HCT116 (cell line): ENCODE measurements at regions not wholly inside any gene's neighbourhood (a gene's known extent, or its start where the extent isn't known, plus 50 kb on each side); places are given as distances from the start of the nearest gene placed in this dataset.

Source experiments
- ATAC-seq: fragments of 200-7000 bp; cut with Tn5 transposase; 2 replicates; pipeline ENCODE4 v1.9.1; 2020; ENCODE audit warnings: mild to moderate bottlenecking, moderate library complexity
- BruUV-seq: library from RNA; stranded (reverse); fragments of 400-500 nt; replicated peaks from 2 replicates; lab custom pipeline; 2021; lab: Mats Ljungman, UMichigan
- CTCF ChIA-PET: fragments of 300-600 bp; sonication (Branson Sonifier 250); formaldehyde crosslinking; loops from one replicate; lab custom pipeline; 2021; ENCODE audit warnings: antibody characterized with exemption; lab: Charles Lee
- POLR2A ChIA-PET: fragments of 300-600, 350-600 bp; sonication (Branson Sonifier 250); formaldehyde crosslinking; loops from one replicate; lab custom pipeline; 2021; ENCODE audit warnings: antibody characterized with exemption; lab: Charles Lee
- RAD21 ChIA-PET, 2 experiments: fragments of 300-600 bp; sonication (Branson Sonifier 250); formaldehyde crosslinking; loops; one replicate each; lab custom pipeline; 2023; ENCODE audit warnings: low total read pairs in 2 of 2; ENCODE audit not compliant: uncharacterized antibody in 2 of 2, unreplicated experiment in 2 of 2, low non-redundant PET in 1 of 2; lab: Charles Lee
- DNase-seq: peaks from one replicate; pipeline ENCODE4 v3.0.0-alpha.2; 2010; ENCODE audit warnings: low read depth, low spot score
- H2AFZ ChIP-seq: fragments of 200-600 bp; shearing (Covaris generic), sonication (generic); 2 replicates; pipeline ENCODE4 v1.6.1; 2017; ENCODE audit warnings: low read depth, mixed run types, mixed read lengths, antibody characterized with exemption, low read length; ENCODE audit not compliant: poor library complexity, severe bottlenecking
- H3K27ac ChIP-seq: 2 replicates; pipeline ENCODE4 v1.5.1; 2012; ENCODE audit warnings: low read depth, low read length
- H3K27me3 ChIP-seq: fragments of 200-600 bp; sonication (generic); 2 replicates; pipeline ENCODE4 v1.6.1; 2016; ENCODE audit warnings: mixed run types, low read length, mixed read lengths; ENCODE audit not compliant: insufficient read depth
- H3K36me3 ChIP-seq, 2 experiments: fragments of 200-500 bp in 1 of 2; fragments of 200-600 bp in 1 of 2; sonication (Bioruptor generic) in 1 of 2; sonication (generic) in 1 of 2; 2 replicates each; pipeline versions ENCODE4 v1.5.1 to v1.6.1; 2014 to 2016; ENCODE audit warnings: low read length in 2 of 2, inconsistent platforms in 1 of 2, mixed read lengths in 1 of 2, mixed run types in 1 of 2; ENCODE audit not compliant: insufficient read depth in 2 of 2, control insufficient read depth in 1 of 2
- H3K4me1 ChIP-seq, 2 experiments: fragments of 200-600 bp in 1 of 2; sonication (generic) in 1 of 2; 2 replicates each; pipeline versions ENCODE4 v1.5.1 to v1.6.1; 2012 to 2017; ENCODE audit warnings: low read length in 2 of 2, inconsistent platforms in 1 of 2, mild to moderate bottlenecking in 1 of 2, mixed read lengths in 1 of 2, mixed run types in 1 of 2, moderate library complexity in 1 of 2; ENCODE audit not compliant: insufficient read depth in 2 of 2, control insufficient read depth in 1 of 2
- H3K4me2 ChIP-seq: fragments of 200-600 bp; sonication (generic); 2 replicates; pipeline ENCODE4 v1.6.1; 2017; ENCODE audit warnings: mixed run types, low read length, mixed read lengths
- H3K4me3 ChIP-seq, 2 experiments: fragments of 200-600 bp in 1 of 2; sonication (generic) in 1 of 2; replicated peaks in 1 of 2; 2 replicates each; pipeline ENCODE4 v1.5.1; 2011 to 2016; ENCODE audit warnings: low read length in 2 of 2, control low read depth in 1 of 2, low read depth in 1 of 2, mild to moderate bottlenecking in 1 of 2, mixed read lengths in 1 of 2, mixed run types in 1 of 2
- H3K79me2 ChIP-seq: fragments of 200-600 bp; sonication (generic); 2 replicates; pipeline ENCODE4 v1.6.1; 2017; ENCODE audit warnings: mild to moderate bottlenecking, mixed run types, low read length, moderate library complexity, mixed read lengths; ENCODE audit not compliant: insufficient read depth
- H3K9ac ChIP-seq: fragments of 200-600 bp; sonication (generic); 2 replicates; pipeline ENCODE4 v1.6.1; 2016; ENCODE audit warnings: low read length, mixed read lengths
- H3K9me2 ChIP-seq: fragments of 200-600 bp; sonication (generic), shearing (Covaris generic); 2 replicates; pipeline ENCODE4 v1.6.1; 2017; ENCODE audit warnings: mixed run types, mild to moderate bottlenecking, moderate library complexity; ENCODE audit not compliant: insufficient read depth
- H3K9me3 ChIP-seq, 2 experiments: fragments of 200-500 bp in 1 of 2; fragments of 200-600 bp in 1 of 2; sonication (Bioruptor generic) in 1 of 2; sonication (generic) in 1 of 2; 2 replicates each; pipeline ENCODE4 v1.6.1; 2014 to 2017; ENCODE audit warnings: low read length in 2 of 2, mixed read lengths in 2 of 2, inconsistent platforms in 1 of 2, low read depth in 1 of 2, mild to moderate bottlenecking in 1 of 2, mixed run types in 1 of 2, moderate library complexity in 1 of 2; ENCODE audit not compliant: control insufficient read depth in 1 of 2, insufficient read depth in 1 of 2
- H4K20me1 ChIP-seq: fragments of 200-600 bp; sonication (generic), shearing (Covaris generic); 2 replicates; pipeline ENCODE4 v1.6.1; 2017; ENCODE audit warnings: mixed run types, mild to moderate bottlenecking, moderate library complexity; ENCODE audit not compliant: insufficient read depth
- CBX3 ChIP-seq: IDR thresholded peaks from 2 replicates; pipeline ENCODE4 v1.6.1; 2012; ENCODE audit warnings: low read depth
- CTCF ChIP-seq, 3 experiments: fragments of 200-600 bp in 1 of 3; sonication (generic) in 1 of 3; IDR thresholded peaks in 2 of 3; conservative IDR thresholded peaks in 1 of 3; 2 replicates each; pipeline ENCODE4 v1.5.1; 2012 to 2017; ENCODE audit warnings: low read depth in 2 of 3, low read length in 2 of 3, antibody characterized with exemption in 1 of 3, borderline replicate concordance in 1 of 3, control low read depth in 1 of 3, mild to moderate bottlenecking in 1 of 3, mixed read lengths in 1 of 3, mixed run types in 1 of 3, moderate library complexity in 1 of 3; ENCODE audit not compliant: insufficient read depth in 1 of 3
- EGR1 ChIP-seq: IDR thresholded peaks from 2 replicates; pipeline ENCODE4 v1.6.1; 2012; ENCODE audit warnings: low read depth
- FOSL1 ChIP-seq: IDR thresholded peaks from 2 replicates; pipeline ENCODE4 v1.6.1; 2012; ENCODE audit warnings: low read depth
- JUND ChIP-seq: IDR thresholded peaks from 2 replicates; pipeline ENCODE4 v1.6.1; 2012
- SP1 ChIP-seq: IDR thresholded peaks from 2 replicates; pipeline ENCODE4 v1.6.1; 2012; ENCODE audit warnings: low read depth
- ZBTB33 ChIP-seq: IDR thresholded peaks from 2 replicates; pipeline ENCODE4 v1.6.1; 2011; ENCODE audit warnings: mild to moderate bottlenecking, low read length, moderate library complexity; ENCODE audit not compliant: insufficient replicate concordance; ENCODE audit errors: extremely low read depth
- ZNF274 ChIP-seq: fragments of 200-500 bp; sonication (Bioruptor generic); IDR thresholded peaks from 2 replicates; pipeline ENCODE4 v1.6.1; 2014; ENCODE audit warnings: mild to moderate bottlenecking, low read depth, low read length, inconsistent platforms
- intact Hi-C: fragments of 100-400 bp; cut with micrococcal nuclease; formaldehyde crosslinking; loops from 2 replicates; pipeline ENCODE4 v1.10.0; 2022

- Histone ChIP-seq H3K4me1 (no peaks in the 10 kb centered on the region), H3K4me2 (no peak overlapping the region), H3K9ac (no peak overlapping the region), H3K36me3 (no peaks in the 10 kb centered on the region), H3K79me2 (no peaks in the 10 kb centered on the region), H3K27ac (no peak overlapping the region), H3K9me3 (no peaks in the 10 kb centered on the region), H2AFZ (no peak overlapping the region), H4K20me1 (no peaks in the 10 kb centered on the region), H3K4me3 (no peak overlapping the region), H3K9me2 (no peaks in the 10 kb centered on the region), H3K27me3 (no peaks in the 10 kb centered on the region)
- POLR2A ChIA-PET: no interaction called here
- ATAC-seq (no peak), DNase-seq (no peak)
- CTCF ChIA-PET: interaction anchor here (1.0 kb wide), 1 partner anchor 9 kb away, joined by 3 read pairs; no protein-coding TSS in a partner anchor
- intact Hi-C loops: no loop called here
- BruUV-seq: no TSS peak
- RAD21 ChIA-PET: no interaction called here
- TF ChIP-seq JUND: no peak
- TF ChIP-seq CBX3: no peak
- TF ChIP-seq EGR1: no peak
- no peak for TF ChIP-seq CTCF (IDR thresholded peaks at IDR 0.05 in 2 of 3, conservative IDR thresholded peaks at IDR 0.05 in 1 of 3; ENCODE audit: borderline replicate concordance in 1 of 3, insufficient read depth in 1 of 3, low read depth in 2 of 3, low read length in 2 of 3)
- no peak for TF ChIP-seq FOSL1
- no peak for TF ChIP-seq SP1
- TF ChIP-seq ZNF274: no peak
- TF ChIP-seq ZBTB33: no peak
Measured at GRCh38 chr4:126097155-126097799, 782.5 kb downstream of the FAT4 start.
